NCI-H187 treated with DMSO at 0.1 percent for 48 hours (cell line): ENCODE measurements at regions not wholly inside any gene's neighbourhood (a gene's known extent, or its start where the extent isn't known, plus 50 kb on each side); places are given as distances from the start of the nearest gene placed in this dataset.
"Not testable (repeated sequence)": the region's sequence is repeated elsewhere in the genome, so short reads cannot be mapped to it uniquely, and the experiment has no call there.

ENCODE experiments used
- DNase-seq: peaks from one replicate; lab custom pipeline; 2025; lab: John Stamatoyannopoulos, UW

GRCh38 chr6:170096803-170097504 lies 193.9 kb downstream of the DLL1 start:
- no peak for DNase-seq

- DNase-seq: no peak
These were observed 194.6 kb downstream of the DLL1 start for GRCh38 chr6:170096191-170096802.

GRCh38 chr6:170095273-170095981 lies 195.5 kb downstream of the DLL1 start:
- no peak for DNase-seq

- no peak for DNase-seq
These were observed 196.1 kb downstream of the DLL1 start for GRCh38 chr6:170094686-170095272.

- DNase-seq: no peak
These were observed 197.0 kb downstream of the DLL1 start for GRCh38 chr6:170093658-170094596.

- no peak for DNase-seq
These were observed 197.6 kb downstream of the DLL1 start for GRCh38 chr6:170093276-170093657.

GRCh38 chr6:170092826-170093225 lies 198.1 kb downstream of the DLL1 start:
- DNase-seq: no peak

- DNase-seq: no peak
These were observed 199.0 kb downstream of the DLL1 start for GRCh38 chr6:170091639-170092579.

GRCh38 chr6:170091000-170091638 lies 199.8 kb downstream of the DLL1 start:
- DNase-seq: no peak

- DNase-seq: no peak
These were observed 200.3 kb downstream of the DLL1 start for GRCh38 chr6:170090561-170090960.

GRCh38 chr6:170089963-170090362 lies 200.9 kb downstream of the DLL1 start:
- DNase-seq: no peak

GRCh38 chr6:170088582-170088955 lies 202.3 kb downstream of the DLL1 start:
- DNase-seq: no peak

- no peak for DNase-seq
These were observed 202.8 kb downstream of the DLL1 start for GRCh38 chr6:170087941-170088581.

- DNase-seq: not testable (repeated sequence)
These were observed 203.5 kb downstream of the DLL1 start for GRCh38 chr6:170087421-170087780.

- DNase-seq: no peak
These were observed 204.0 kb downstream of the DLL1 start for GRCh38 chr6:170086639-170087420.

GRCh38 chr6:170085475-170086401 lies 205.1 kb downstream of the DLL1 start:
- no peak for DNase-seq

GRCh38 chr6:170084166-170084730 lies 206.6 kb downstream of the DLL1 start:
- DNase-seq: no peak
